ENCODE measurements at regions not wholly inside any gene's neighbourhood (a gene's known extent, or its start where the extent isn't known, plus 50 kb on each side); places are given as distances from the start of the nearest gene placed in this dataset.

DNA sequence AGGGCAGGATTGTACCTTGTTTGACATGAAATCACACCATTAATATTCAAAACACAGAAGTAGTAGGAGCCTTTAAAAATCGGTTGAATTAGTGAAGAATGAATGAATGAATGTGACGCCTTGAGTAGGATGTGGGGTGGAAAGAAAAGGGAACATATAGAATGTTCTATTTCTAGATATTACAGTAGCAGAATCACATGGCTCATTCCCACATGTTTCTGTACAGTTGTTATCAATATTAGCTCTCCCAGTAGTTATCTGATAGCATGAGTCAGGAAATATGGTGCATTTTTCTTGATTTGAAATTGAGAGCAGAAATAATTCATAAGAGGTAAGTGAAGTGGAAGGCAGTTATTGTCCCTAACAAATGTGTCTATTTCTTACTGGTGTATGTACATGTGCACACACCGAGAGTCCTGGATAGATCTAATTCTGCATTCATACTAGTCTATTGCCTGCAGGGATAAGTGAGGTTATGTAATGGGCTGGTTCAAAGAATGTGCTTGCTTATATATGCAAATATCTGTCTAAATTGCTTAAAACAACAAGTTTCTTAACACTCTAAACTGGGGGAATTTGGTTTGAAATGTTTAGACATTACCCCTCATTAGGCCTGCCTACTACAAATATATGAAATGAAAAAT is 245.4 kb downstream of the EFCAB11 start:
- no peak overlapping the region for H3K4me3 ChIP-seq (ENCODE audit: low read depth, low read length)
- no peak for DNase-seq (ENCODE audit: low read depth)
- TF ChIP-seq, protein P1, sequence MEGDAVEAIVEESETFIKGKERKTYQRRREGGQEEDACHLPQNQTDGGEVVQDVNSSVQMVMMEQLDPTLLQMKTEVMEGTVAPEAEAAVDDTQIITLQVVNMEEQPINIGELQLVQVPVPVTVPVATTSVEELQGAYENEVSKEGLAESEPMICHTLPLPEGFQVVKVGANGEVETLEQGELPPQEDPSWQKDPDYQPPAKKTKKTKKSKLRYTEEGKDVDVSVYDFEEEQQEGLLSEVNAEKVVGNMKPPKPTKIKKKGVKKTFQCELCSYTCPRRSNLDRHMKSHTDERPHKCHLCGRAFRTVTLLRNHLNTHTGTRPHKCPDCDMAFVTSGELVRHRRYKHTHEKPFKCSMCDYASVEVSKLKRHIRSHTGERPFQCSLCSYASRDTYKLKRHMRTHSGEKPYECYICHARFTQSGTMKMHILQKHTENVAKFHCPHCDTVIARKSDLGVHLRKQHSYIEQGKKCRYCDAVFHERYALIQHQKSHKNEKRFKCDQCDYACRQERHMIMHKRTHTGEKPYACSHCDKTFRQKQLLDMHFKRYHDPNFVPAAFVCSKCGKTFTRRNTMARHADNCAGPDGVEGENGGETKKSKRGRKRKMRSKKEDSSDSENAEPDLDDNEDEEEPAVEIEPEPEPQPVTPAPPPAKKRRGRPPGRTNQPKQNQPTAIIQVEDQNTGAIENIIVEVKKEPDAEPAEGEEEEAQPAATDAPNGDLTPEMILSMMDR (IDR thresholded peaks at IDR 0.05; ENCODE audit: control insufficient read depth, extremely low read depth, insufficient read depth): no peak

DNA sequence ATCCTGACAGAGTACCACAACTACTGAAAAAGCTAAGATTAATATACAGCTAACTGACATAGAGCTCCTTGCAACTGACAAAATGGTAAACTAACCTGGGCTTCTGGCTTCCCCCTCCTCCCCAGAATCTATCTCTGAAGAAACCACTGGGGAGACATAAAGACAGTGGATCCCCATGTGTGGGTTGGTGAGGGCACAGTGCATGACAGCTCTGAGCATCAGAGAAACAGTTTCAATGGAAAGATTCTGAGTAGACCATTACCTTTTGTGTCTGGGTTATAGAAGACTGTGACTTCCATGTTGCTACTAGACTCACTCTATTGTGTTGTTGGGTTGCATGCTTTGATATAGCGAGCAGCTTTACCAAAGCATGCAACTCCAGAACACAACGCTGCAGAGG is 247.4 kb downstream of the EFCAB11 start:
- TF ChIP-seq, protein P1 (IDR thresholded peaks at IDR 0.05; ENCODE audit: control insufficient read depth, extremely low read depth, insufficient read depth): no peak
- H3K4me3 ChIP-seq (ENCODE audit: low read depth, low read length): no peak overlapping the region
- DNase-seq (ENCODE audit: low read depth): no peak

DNA sequence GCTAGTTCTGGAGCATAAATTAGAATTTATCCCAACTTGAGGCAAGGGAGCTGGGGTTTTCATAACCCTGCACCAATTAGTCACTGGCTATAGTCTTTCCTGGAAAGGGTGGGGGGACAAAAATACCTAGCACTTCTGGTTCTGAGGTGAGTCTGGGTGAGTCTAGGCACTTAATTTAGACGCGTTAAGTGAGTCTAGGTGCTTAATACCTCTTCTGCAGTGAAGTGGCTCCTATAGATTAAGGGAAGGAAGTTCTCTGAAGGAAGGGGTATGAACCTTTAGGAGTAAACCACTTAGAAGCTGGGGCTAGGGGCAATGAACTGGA is 251.7 kb downstream of the EFCAB11 start:
- no peak for DNase-seq (ENCODE audit: low read depth)
- TF ChIP-seq, protein P1 (IDR thresholded peaks at IDR 0.05; ENCODE audit: control insufficient read depth, extremely low read depth, insufficient read depth): no peak
- H3K4me3 ChIP-seq (ENCODE audit: low read depth, low read length): no peak overlapping the region

DNA sequence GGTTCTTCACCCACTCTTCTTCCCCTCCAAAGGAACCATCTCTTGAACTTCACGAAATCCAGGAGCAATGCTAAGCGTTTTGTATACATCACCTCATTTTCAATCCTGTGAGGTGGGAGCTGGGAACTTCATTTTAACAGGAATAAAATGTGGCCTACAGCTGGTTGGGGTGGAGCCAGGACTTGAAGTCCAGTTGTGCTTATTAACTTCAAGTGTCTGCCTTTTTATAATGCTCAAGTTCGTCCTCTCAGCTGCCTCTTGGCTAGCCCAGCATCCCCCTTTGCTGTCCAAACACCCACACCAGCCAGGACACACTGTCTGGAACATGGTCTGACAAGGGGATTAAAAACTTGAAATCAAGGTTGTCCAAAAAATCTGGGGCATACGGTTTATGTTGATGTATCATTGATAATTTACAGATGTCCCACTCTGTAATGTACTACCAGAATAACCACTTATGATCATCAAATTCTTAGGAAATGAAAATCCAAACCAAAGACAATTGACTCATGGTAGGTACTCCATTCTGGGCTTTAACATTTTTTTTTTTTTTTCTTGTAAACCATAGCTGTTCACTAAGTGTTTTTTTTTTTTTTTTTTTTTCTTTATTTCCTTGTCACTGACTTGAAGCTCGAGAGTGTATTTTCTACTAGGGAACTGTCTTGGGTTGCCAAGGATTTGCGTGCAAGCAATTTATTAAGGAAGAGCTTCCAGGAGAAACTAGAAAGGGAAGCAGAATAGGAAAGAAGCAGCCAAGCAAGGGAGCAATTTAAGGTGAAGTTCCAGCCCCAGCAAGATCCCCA is 252.3 kb downstream of the EFCAB11 start:
- peak overlapping the region; percentile 31 for H3K4me3 ChIP-seq (ENCODE audit: low read depth, low read length)
- TF ChIP-seq, protein P1 (IDR thresholded peaks at IDR 0.05; ENCODE audit: control insufficient read depth, extremely low read depth, insufficient read depth): no peak
- no peak for DNase-seq (ENCODE audit: low read depth)

DNA sequence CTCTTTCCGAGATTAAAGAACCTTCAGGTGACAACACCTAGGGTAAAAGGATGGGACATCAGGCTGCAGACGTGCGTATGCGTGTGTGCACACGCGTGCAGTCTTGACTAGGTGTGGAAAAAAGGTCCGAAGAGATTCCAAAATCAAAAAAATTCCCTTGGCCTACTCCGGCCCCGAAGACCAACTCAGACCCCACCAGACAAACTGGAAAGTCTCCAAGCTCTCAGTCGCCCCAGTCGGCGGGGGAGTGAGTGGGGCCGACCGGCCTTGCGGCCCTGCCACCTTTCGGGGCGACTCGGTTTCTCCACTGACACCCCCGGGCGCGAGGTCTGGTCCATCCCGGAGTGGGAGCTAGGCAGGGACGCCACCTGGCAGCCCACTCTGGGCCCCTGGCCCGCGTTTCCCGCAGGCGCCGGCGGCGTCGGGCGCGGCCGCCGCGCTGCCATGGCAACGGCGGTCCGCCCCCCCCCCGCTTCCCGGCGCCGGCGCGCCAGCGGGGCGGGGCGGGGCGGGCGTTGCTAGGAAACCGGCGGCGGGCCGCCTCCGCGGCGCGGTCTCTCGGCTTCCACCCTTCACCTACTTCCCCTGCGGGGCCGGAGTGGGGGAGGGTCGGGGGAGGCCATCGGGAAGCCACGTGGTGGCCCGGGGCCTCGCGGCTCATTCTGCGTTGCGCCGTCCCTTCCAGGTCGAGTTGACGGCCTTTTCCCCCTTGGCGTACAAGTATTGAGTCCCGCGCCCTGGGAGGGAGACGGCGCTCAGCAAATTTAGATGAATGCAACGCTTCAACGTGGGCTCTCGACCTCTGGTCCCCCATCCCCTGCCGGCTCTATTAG is 253.1 kb downstream of the EFCAB11 start:
- H3K4me3 ChIP-seq (ENCODE audit: low read depth, low read length): peak overlapping the region; percentile 43
- TF ChIP-seq, protein P1 (IDR thresholded peaks at IDR 0.05; ENCODE audit: control insufficient read depth, extremely low read depth, insufficient read depth): no peak
- DNase-seq (ENCODE audit: low read depth): no peak

DNA sequence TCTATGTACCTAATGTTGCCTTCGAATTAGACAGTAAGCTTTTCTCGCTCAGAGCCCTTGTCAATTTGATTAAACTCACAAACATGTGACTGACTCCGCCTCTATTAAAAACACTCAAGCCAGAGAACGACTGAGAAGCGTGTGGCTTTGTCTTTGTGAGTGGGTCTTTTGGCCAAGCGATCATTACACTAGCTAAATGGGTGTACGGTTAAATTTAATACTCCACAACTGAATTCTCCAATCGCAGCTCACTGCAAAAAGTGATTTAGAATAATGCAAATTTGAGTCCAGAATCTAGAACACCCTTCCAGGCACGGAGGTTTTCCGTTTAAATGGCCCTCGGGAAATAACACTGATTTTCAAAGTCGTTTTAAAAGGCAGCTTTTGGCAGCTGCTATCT is 253.7 kb downstream of the EFCAB11 start:
- DNase-seq (ENCODE audit: low read depth): no peak
- H3K4me3 ChIP-seq (ENCODE audit: low read depth, low read length): no peak overlapping the region

More for the DNA sequence above, 253.7 kb downstream of the EFCAB11 start:
- TF ChIP-seq, protein P1 (IDR thresholded peaks at IDR 0.05; ENCODE audit: control insufficient read depth, extremely low read depth, insufficient read depth): no peak
